GM18507 (cell line): ENCODE measurements at regions not wholly inside any gene's neighbourhood (a gene's known extent, or its start where the extent isn't known, plus 50 kb on each side); places are given as distances from the start of the nearest gene placed in this dataset.

ENCODE experiments used
- DNase-seq: peaks from one replicate; pipeline ENCODE4 v3.0.0; 2011; ENCODE audit warnings: low read depth; ENCODE audit not compliant: insufficient read length; ENCODE audit errors: extremely low spot score
- FAIRE-seq: peaks from 2 replicates; lab custom pipeline; 2011; peaks lifted over from hg19 to GRCh38; lab: Jason Lieb, UNC

DNA sequence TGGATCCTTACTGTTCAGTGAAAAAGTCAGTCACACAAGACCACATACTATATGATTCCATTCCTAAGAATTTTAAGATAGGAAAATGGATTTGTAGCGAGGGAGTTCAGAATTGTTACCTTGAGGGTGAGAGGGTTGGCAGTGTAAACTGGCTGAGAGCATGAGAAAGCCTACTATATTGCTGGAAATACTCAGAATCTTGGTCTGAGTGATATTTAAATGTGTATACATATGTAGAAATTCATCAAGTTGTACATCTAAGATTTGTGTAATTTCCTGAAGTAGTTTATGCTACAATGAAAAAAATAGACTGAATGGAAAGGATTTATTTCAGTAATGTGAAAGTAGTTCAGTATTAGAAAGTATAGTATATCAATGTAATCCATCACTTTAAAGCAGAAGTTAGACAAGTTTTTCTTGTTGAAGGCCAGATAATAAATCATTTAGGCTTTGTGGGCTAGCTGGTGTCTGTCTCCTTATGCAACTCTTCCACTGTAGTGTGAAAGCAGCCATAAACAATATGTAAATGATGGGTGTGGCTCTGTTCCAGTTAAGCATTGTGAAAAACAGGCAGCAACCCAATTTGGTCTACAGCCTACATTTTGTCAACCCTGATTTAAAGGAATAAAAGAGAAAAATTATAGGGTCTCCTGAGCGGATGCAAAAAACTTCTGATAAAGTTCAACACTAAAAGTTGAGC, 127.2 kb upstream of the THY1 start:
- FAIRE-seq (no peak), DNase-seq (no peak)

DNA sequence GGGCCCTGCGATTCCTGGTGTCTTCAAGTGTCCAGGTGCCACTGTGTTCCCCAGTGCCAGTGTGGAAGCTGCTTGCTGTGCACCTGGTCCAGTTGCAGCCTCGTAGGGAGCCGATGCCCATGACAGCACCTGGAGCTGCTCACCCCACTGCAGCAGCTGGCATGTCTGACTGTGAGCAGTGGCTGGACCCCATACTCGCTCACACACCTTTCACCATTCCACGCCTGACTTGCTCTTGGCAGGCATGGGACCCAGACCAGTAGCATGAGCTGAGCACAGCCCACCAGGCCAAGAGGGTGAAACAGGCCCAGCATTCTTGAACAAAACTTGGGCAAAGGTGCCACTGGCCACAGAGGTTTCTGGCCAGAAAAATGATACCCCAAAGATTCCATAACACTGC, 124.5 kb upstream of the THY1 start:
- no peak for DNase-seq
- FAIRE-seq: no peak

DNA sequence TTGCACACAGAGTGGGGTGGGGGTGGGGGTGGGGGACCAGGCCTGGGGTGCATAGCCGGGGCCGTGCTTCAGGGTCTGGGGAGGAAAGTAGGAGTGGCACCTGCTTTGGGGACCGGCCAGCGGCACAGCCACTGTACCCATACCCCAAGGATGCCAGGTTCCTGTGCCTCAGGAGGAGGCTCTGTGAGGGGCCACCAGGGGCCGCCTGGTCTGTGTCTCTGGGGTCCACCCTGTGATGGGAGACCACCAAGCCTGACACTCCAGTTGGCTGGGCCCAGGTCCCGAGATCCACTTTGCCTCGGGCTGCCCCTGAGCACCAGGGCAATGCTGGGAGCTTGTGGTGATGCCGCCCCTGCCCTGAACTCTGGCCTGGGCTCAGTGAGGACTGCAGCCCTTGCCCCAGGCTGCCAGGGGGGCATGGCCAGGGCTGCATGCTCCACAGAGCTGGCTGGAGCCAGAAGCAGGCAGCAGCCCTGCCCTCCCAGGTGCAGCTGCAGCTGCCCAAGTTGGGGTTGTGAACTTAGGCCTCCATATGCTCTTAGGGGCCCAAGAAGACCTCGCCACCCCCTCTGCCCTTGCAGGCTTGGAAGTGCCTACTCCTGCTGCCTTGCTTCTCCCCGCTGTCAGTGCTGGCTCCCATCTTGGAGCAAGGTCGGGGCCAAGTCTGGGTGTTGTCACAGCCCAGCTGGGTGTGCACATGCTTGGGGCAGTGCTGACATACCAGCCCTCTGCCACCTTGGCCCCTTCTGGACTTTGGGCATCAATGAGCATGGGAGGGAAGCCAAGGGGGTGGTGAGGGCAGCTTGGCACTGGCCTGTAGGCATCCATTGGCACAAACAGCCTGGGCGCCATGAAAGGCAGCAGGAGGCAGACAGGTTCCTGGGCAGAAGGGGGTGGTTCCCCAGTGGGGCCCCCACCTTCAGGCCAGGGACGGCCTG, 123.3 kb upstream of the THY1 start:
- FAIRE-seq: no peak

DNA sequence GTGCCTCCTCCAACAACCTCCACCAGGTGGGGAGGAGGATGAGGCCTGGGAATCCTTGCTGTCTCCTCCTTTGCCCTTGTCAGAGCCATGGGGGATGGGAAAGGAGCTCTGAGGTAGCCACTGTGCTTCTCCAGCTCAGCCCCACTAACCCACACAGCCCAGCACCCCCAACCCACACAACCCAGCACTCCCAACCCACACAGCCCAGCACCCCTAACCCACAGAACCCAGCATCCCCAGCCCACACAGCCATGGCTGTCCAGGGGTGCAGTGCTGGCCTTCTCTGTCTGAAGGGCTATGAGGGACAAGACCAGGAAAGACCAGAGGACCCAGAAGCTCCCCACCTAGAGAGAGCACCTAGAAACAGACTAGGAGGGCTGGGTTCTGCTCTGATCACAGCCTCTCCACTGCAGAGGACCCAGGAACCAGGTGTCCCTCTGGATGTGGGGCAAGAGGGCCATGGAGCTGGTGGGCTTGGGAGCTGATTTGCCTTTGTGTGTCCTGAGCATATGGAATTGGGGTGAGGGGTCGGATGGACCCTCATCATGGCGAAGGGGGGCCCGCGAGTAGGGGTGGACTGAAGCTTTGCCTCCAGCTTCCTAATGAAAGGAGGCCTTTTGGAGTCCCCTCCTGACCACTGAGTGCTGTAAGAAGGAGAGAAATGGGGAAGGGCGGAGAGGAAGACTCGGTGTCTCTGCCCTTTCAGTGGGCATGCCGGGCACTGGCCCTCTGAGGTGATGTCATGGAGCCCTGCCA, 117.6 kb upstream of the THY1 start:
- FAIRE-seq: no peak
- DNase-seq: no peak

More for the DNA sequence above, 123.3 kb upstream of the THY1 start:
- no peak for DNase-seq

DNA sequence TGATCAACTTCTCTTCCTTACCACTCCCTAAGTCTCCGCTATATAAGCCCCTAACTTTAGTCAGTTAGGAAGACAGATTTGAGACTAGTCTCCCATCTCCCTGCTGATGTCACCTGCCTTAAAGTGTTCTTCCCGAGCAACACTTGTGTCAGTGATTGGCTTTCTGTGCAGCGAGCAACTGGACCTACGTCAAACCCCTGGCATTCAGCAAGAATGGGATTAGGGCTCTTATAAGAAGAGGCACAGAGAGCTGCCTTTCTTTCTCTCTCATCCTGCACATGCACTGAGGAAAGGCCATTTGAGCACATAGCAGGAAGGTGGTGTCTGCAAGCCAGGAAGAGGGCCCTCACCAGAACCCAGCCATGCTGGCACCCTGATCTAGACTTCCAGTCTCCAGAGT, 116.6 kb upstream of the THY1 start:
- no peak for DNase-seq
- no peak for FAIRE-seq

DNA sequence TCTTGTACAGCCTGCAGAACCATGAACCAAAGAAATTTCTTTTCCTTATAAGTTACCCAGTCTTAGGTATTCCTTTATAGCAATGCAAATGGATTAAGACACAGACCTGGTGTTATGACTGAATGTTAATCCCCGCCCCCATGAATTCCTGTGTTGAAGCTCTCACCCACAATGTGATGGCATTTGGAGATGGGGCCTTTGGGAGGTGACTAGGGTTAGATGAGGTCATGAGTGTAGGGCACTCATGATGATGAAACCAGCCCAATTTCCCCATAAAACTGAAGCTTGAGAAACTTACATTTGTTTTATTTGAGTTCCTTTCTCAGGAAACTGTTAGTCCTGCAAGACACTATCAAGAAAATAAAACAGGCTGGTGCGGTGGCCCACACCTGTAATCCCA, 115.8 kb upstream of the THY1 start:
- FAIRE-seq: no peak
- DNase-seq: no peak

DNA sequence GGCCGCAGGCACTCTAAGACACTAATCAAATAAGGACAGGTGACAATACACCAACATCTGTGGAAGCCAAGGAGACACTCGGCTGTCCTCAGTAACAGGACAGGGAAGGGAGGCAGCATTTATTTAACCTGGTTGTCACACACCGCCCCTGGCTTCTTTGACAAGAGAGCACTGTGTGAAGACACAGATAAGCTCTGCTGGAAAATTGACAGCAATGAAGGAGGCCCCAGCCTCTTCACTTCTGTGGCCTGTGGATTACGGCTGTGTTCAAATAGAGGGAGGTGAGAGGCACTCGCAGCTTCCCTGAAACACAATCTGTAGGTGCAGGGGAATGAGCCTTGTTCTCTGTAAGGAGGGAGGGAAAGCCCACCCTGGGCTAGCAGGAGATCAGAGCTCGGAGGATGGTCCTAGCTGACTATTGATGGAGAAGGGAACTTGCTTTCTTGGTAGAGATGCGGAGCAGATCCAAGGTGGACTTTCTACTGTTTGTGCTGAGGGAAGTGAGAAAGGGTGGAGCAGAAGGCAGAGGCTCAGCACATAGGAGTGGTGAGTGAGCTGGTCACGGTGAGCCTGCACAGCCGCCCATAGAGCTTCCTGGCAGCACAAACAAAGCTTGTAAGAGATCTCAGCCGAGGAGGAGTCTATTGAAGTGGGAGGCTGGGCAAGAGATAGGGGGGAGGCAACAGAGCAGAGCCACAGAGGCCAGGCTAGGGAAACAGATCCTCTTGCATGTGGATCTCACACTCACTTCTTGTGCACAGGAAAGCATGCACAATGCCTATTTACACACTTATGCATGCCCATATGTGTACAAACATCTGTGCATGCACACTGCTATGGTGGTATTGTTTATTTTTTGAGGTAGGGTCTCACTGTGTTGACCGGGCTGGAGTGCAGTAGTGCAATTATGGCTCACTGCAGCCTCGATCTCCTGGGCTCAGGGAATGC, 114.6 kb upstream of the THY1 start:
- no peak for FAIRE-seq
- no peak for DNase-seq

DNA sequence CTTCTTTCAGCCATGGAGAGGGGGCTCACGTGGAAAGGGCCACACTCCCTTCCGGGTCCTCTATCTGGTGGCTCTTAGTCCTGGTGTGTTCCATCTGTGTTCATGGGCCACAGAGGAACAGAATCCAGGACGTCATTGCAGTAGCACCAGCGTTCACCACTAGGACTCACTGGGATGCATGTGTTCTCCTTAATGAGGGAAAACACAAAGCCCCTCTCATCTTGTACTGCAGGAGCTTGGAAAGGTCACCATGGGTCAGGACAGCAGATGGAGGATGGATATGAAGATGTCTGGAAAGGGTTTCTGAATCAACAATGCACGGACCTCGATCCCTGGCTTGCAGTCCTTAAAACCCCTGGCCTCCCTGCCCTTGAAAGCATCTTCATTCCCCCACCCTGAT, 113.8 kb upstream of the THY1 start:
- DNase-seq (no peak), FAIRE-seq (no peak)

DNA sequence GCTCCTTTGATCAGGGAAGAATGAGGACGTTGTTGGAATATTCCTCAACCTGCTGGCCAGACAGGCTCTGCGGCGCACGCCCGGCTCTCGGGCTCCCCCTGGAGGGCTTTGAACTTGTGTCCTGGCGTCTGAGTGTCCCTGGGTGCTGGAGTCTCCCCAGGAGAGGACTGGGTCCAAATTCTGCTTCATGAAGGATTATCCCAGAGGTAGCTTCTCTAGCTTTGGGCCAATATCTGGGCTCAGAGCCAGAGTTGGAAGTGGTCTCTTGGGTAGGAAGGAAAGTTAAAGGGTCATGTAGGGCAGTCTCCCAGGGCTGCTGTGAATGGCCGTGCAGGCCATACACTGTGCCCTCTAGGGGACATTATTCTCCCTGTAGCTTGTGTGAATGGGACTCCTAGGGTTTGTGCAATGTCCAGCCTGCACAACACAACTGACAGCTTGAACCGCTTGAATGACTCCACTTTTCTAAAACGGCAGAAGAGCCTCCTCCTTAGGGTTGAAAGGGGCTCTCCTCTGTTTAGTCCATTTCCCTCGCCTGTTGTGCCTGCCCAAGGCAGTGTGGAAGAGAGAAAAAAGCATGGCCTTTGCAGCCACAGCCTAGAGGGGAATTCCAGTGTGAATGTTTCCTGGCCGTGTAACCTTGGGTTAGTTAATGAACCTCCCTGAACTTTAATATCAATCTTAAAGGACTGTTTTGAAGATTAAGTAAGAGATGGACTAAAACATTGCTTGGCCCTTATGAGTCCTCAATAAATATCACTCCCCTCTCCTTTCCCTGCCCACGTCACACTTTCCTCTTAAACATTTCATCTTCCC, 111.2 kb upstream of the THY1 start:
- FAIRE-seq: peak; percentile 79
- DNase-seq: no peak

DNA sequence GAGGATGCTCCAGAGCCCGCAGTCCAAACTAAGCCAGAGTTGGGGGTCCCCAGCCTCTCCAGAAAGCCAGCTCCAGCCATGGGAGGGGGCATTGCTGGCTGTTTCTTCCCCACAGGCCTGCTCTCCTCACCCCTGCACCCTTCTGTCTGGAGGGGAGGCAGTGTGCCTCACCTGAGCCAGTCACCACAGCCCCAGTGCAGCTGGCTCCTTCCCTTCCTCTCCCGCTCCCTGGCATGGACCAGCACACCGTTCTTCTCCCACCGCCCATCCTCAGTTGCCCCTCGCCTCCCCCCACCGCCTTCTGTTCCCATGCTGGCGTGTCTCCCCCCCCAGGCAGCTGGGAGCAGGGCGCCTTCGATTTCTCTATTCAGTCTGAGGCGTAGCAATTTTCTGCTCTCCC, 110.5 kb upstream of the THY1 start:
- DNase-seq (no peak), FAIRE-seq (no peak)

DNA sequence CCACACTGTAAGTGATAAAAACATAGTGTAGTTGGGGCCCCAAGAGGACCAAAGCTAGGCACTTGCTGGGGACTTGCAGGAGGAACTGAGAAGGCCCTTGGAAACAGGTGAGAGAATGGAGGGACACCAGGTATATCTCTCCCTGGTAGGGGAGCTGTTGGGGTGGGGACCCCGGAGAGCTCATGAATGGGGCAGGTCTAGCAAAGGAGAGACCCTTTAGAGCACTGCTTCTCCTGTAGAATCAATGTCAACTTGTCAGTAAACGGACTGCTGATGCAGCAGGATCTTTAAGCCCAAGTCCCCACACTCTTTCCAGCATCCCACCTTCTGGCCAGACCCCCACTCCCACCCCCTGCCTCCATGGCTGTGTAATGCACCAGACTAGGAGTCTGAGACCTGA, 109.6 kb upstream of the THY1 start:
- FAIRE-seq (no peak), DNase-seq (no peak)

DNA sequence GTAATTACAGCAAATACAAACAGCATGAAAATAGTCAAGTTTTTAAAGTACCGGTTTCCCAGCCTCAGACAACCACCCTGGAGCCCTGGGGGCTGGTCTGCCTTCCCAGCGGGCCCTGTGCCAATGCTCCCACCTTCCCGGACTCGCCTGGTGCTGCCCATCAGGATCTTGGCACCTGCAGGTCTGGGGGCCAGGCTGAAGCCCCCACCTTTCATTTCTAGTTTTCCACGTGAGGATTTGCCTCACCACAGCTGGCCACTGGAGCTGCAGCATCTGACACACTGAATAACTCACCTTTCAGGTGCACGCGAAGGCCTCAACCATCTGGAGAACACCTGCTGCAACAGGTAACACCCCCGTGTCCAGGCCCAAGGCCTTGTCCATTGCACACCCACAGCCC, 108.7 kb upstream of the THY1 start:
- no peak for FAIRE-seq
- no peak for DNase-seq

DNA sequence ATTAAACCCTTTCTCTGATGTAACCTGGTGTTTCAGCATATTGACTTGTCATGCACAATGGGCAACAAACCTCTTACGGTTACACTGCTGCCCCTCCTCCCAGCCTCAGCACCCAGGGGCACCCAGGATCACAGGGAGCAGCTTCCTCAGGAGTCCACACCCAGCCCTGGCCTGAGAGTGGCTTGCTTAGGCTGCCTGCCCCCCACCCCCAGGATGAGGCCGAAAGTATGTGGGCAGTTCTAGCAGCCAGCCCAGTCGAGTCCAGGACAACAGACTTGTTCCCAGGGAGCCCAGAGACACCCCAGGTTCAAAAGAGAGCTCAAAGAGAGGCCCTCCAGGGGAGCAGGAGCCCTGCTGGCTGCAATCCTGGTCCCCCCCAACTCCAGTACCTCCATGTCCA, 108.1 kb upstream of the THY1 start:
- DNase-seq: no peak

DNA sequence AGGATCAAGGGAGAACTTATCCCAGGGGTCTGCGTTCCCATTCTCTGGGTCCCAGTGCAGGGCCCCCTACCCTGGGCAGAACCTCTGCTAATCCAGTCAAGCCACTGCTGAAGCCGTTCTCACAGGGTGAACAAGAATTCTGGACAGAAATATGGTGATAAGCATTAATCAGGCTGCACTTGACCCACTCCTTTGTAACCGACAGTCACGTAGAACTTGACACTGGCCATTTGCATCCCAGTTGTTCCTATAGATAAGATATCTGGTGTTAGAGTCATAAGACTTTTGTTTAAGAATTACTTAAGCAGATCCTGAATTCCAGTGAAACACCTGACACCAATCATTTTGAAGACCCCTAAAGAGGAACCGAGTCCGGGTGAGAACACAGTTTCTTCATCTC, 107.5 kb upstream of the THY1 start:
- no peak for FAIRE-seq
- no peak for DNase-seq

More for the DNA sequence above, 108.1 kb upstream of the THY1 start:
- no peak for FAIRE-seq

DNA sequence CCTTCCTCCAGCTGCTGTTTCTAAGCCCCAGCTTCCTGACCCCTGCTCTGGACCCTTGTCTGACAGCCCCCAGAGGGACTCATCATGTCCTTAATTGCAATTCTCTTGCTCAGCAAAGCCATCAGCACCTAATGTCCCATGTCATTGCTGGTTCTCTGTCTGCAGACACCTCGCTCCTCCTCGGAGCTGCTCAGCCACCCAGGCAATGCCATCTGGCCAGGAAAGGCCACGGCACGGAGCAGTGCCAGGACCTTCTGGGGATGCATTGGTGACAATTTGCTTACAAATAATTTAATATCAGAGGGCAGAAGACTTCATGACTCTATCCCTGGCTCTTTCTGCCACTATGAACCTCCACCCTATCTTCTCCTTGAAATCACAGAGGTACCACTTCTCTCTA, 107.0 kb upstream of the THY1 start:
- DNase-seq: no peak
- no peak for FAIRE-seq

DNA sequence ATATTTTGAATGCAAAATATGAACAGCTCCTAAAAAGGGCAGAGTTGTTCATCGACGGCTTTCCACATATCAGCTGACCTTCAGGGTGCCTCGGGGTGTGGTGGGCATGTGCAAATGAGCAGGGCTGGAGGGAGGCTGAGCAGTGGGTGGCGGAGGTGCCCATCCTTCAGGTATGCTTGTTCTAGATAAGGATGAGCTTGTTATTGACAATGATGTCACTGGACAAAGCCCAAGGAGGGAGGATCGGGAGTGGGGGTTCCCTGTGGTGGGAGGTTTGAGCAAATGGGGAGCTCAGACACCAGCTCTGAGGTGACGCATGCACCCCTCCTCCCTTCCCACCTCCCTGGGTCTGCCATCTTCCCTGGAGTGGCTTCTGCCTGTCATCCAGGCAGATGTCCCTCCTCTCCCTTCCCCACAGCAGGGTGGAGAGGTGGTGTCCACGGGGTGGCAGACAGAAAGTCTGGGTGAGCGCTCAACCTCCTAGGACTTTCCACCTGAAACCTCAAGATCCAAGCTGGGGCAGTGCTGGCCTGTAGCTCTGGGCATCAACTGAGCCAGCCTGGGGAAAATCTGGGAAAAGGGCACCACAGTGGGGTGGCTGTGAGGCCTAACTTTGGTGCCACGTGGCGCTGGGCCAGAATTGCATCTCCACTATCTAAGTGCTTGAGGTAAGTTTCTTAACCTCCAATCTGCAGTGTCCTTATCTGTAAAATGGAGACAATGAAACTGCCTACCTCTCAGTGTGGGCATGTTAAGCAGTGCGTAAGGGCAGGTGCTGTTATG, 106.3 kb upstream of the THY1 start:
- FAIRE-seq: no peak

DNA sequence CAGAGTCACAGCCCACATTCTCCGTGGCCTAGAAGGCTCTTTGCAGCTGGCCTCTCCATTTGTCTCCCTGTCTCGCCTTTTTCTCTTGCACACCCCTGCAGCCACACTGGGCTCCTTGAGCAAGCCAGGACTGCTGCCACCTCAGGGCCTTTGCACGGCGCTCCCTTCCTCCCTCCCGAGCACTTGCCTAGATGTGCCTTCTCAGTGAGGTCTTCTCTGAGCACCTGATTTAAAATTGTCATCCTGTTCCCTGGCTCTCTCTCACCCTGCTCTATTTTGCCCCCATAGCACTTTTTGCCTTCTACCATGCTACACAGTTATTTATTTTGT, 102.9 kb upstream of the THY1 start:
- DNase-seq (no peak), FAIRE-seq (no peak)

More for the DNA sequence above, 106.3 kb upstream of the THY1 start:
- DNase-seq: no peak
